Mammary epithelial cell (primary cell): ENCODE measurements at regions not wholly inside any gene's neighbourhood (a gene's known extent, or its start where the extent isn't known, plus 50 kb on each side); places are given as distances from the start of the nearest gene placed in this dataset.

ENCODE experiments used
- EZH2 ChIP-seq: IDR thresholded peaks from 2 replicates; pipeline ENCODE4 v1.6.1; 2012; ENCODE audit warnings: low read length, inconsistent platforms, borderline replicate concordance
- TF ChIP-seq, protein P1 (sequence below), 2 donors: IDR thresholded peaks in 1 of 2; conservative IDR thresholded peaks in 1 of 2; 2 replicates each; pipeline ENCODE4 v1.5.1; 2011 to 2012; ENCODE audit warnings: inconsistent platforms in 2 of 2, low read length in 2 of 2, mild to moderate bottlenecking in 2 of 2, control low read depth in 1 of 2, low read depth in 1 of 2; ENCODE audit not compliant: insufficient read depth in 1 of 2; ENCODE audit errors: extremely low read depth in 1 of 2

DNA sequence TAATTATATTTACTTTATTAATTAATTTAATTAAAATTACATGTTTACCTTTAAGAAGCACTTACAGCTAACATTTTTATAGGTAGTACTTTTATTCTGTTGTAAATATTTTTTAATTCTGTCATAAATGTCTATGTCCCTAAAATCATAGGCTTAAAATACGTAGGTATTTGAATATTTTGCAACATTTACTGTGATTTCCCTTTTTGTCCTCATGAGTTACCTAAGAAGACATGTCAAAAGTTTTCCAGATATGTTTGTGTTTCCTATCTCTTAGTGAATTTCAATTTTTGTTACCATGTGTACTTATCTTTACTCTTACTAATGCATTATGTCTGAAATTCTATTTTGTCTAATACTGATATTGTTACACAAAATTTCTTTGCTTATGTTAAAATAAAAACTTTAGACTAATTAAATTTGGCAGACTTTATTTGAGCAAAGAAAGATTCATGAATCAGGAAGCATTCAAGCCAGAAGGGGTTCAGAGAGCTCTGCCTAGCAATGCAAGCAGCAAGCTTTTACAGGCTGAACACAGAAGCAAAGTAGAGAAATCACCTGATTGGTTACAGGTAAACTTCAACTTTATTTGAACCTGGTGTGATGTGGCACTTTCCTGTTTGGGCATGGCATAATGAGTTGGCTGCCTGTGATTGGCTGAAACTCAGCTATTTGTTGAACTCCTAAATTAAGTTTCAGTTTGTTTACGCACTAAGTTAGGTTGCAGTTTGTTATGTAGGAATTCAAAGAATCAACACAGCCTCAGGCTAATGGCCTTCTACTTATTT, 123.2 kb upstream of the TMEM170B start:
- no peak for TF ChIP-seq EZH2
- TF ChIP-seq, protein P1, sequence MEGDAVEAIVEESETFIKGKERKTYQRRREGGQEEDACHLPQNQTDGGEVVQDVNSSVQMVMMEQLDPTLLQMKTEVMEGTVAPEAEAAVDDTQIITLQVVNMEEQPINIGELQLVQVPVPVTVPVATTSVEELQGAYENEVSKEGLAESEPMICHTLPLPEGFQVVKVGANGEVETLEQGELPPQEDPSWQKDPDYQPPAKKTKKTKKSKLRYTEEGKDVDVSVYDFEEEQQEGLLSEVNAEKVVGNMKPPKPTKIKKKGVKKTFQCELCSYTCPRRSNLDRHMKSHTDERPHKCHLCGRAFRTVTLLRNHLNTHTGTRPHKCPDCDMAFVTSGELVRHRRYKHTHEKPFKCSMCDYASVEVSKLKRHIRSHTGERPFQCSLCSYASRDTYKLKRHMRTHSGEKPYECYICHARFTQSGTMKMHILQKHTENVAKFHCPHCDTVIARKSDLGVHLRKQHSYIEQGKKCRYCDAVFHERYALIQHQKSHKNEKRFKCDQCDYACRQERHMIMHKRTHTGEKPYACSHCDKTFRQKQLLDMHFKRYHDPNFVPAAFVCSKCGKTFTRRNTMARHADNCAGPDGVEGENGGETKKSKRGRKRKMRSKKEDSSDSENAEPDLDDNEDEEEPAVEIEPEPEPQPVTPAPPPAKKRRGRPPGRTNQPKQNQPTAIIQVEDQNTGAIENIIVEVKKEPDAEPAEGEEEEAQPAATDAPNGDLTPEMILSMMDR (conservative IDR thresholded peaks at IDR 0.05 in 1 of 2, IDR thresholded peaks at IDR 0.05 in 1 of 2; ENCODE audit: extremely low read depth in 1 of 2, insufficient read depth in 1 of 2, low read depth in 1 of 2, low read length in 2 of 2), result no peak
